HG02981 (cell line): ENCODE measurements at regions not wholly inside any gene's neighbourhood (a gene's known extent, or its start where the extent isn't known, plus 50 kb on each side); places are given as distances from the start of the nearest gene placed in this dataset.
"Not testable (repeated sequence)": the region's sequence is repeated elsewhere in the genome, so short reads cannot be mapped to it uniquely, and the experiment has no call there.

Experiments
- ATAC-seq: cut with Tn5 transposase; IDR thresholded peaks from one replicate; pipeline ENCODE4 v1.9.1; 2021; ENCODE audit warnings: mild to moderate bottlenecking, moderate library complexity; ENCODE audit not compliant: unreplicated experiment

DNA sequence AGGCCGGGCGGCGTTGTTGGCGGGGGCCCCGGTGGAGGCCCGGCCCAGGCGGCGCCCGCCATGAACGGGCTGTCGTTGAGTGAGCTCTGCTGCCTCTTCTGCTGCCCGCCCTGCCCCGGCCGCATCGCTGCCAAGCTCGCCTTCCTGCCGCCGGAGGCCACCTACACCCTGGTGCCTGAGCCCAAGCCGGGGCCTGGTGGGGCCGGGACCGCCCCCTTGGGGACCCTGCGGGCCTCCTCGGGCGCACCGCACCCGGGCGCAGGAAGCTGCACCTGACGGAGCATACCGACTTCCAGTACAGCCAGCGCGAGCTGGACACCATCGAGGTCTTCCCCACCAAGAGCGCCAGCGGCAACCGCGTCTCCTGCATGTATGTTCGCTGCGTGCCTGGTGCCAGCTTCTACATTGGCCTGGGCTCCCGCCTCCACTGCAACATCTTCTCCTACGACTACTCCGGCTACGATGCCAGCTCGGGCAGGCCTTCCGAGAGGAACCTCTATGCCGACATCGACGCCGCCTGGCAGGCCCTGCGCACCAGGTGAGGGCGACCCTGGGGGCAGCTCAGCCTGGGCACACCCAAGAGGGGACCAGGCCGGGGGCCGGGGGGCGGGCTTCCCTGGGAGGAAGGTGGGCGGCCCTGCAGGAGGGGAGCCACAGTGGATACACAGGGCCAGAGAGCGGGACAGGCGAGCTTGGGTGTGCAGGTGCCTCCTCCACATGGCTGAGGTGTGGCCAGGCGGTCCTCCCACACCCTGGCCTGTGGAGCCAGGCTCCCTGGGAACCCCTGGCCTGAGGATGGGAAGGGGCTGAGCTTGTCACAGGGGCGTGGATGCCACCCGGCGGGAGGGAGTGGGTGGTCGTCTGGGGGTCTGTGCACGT lies 201.6 kb downstream of the USP22 start:
- not testable (repeated sequence) for ATAC-seq

DNA sequence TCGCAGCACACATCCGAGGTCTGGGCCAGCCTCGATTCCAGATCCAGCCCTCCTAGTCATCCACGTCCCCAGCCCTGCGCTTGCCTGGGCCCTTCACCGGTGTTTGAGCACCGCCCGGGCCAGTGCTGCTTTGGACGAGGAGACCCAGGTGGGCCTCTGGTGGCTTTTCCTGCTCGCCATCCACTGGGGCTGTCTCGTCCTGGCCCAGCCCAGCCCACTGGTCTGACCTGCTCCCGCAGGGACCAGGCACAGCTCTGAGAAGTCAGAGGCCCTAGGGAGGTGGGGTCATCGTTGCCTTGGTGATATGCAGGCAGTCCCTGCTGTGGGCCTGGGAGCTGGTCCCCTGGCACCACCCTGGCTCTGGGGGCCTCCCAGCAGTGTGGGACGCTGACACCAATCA lies 200.8 kb downstream of the USP22 start:
- ATAC-seq = not testable (repeated sequence)

DNA sequence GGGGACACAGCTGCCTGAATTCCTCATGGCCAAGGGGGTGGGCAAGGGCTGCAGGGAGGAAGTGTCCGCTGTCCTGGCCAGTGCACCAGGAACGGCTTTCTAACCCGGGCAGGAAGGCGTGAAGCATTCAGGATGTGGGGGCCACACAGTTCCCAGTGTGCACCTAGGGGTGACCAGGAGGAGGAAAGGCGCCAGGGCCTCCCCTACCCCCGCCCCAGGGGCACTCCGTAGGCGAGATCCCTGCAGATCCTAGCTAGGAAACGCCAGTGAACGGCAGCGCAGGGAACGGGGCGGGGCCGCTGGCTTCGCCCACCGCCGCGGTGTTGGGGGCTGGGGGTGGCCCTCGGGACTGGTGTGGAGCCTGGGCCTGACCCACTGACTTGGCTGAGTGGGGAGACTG lies 199.6 kb downstream of the USP22 start:
- not testable (repeated sequence) for ATAC-seq

DNA sequence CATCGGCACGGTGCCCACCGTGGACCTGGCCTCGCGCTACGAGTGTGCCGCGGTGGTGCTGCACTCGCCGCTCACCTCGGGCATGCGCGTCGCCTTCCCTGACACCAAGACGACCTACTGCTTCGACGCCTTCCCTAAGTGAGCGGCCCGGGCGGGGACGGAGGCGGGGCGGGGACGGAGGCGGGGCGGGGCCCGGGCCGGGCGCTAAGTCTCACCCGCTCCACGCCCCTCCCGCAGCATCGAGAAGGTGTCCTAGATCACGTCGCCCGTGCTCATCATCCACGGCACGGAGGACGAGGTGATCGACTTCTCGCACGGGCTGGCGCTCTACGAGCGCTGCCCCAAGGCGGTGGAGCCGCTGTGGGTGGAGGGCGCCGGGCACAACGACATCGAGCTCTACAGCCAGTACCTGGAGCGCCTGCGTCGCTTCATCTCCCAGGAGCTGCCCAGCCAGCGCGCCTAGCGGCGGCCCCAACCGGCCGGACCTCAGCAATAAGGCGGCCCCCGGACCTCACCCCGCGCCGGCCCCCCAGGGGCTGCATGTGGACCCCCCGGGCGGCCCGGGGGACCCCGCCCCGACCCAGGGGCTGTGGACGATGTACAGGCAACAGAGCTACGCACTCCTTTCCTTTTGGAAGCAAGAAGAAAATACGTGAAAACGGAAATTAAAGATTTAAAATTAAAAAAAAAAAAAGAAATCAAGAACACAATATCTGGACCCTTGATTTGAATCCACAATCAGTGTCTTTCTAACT lies 198.8 kb downstream of the USP22 start:
- not testable (repeated sequence) for ATAC-seq

DNA sequence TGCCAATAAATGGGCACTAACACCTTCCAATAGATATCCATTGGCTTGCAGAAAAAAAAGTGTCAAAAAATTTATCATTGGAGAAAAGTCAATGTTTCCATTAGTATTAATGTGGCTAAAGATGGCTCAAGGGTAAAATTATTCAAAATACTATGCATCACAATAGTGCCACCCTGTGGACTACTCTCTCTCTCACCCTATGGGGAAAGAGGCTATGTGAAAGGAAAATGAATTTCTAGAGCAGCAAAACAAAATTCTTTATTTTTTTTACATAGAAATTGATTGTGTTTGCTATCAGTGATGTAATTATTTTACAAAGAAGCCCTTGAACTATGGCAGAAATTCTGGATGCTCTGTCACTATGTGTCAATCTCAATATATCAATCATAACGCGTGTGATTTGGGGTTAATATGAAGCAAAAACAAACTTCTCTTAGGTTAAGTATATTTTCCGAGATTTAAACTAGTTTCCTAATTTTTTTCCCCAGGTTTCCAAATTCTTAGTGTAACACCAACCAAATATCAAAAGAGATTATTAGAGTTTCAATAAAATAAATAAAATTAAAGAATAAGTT lies 193.9 kb downstream of the USP22 start:
- ATAC-seq = not testable (repeated sequence)

DNA sequence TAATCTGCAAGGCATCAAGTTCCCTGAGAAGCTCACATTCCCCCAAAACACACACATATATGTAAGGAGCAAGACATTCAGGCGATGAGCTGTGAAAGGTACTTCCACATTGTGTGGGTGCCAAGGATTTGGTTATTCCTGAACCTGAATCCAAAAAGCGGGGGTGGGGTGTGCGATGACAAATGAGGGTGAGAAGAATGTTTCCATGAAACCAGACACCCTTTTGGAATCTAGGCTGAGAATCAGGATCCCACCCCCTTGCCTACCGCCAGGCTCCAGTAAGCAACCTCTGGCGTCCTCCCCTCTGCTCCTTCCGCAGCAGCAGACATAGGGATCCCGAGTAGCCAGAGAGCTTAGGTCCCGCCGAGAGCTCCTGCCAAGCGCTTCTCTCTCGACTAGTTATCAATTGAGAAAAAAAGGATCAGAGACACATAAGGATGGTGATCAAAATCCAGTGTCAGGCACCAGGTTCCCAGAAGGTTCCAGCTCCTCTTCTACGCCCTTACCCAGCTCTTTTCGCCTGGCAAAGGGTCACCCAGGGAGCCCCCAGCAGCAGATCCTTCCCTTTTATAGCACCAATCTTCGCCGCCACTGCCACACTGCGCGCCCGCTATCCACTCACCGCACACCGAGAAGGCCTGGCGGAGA lies 191.1 kb downstream of the USP22 start:
- ATAC-seq = not testable (repeated sequence)

DNA sequence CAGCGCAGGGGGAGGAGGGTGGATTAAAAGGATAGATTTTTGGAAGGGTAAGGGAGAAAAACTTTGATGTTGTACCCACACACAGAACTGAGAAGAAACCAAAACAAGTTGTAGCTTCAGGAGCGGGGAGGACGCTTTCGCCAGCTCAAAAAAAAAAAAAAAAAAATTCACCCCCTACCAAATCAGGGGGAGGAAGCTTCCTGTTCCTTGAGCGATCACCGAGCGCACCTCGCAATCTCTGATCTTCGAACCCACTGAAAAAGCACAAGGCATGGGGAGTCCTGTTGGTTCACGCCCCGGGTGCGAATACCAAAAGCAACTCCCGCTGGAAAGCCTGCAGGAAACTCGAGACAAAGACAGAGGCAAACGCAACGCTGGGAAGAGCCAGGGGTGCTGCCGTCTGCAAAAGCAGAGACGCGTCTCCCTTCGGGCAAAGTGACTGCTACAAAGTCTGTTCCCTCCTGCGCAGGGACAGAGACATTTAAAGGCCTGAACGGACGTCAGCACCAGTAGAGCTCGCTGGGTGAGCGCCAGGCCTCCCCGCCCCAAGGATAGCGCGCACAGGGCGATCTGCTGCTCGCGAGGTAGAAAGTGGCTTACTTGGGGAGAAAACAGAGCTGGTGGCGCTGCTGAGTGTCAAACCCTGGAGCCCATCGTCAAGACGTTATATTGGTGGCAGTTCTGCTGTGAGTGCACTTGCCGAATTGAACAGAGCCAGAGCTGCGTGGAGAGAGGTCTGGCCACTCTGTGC lies 190.4 kb downstream of the USP22 start:
- no peak for ATAC-seq

DNA sequence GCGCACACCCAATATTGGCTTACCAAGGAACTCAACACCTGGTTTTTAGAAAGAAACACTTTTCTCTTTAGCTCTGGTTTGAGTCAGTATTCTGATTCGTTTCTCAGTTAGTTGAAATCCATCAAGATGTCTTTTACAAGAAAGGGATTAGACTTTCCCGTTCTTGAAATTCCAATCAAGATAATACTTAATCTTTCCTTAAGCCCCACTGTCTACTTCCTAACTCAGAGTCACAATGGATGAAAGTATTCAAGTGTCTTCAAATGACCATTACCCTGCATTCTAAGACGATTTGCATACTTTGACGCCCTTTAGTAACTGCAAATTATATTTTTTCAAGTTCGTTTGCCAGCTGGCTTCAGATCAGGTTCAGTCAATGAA lies 189.8 kb downstream of the USP22 start:
- no peak for ATAC-seq

DNA sequence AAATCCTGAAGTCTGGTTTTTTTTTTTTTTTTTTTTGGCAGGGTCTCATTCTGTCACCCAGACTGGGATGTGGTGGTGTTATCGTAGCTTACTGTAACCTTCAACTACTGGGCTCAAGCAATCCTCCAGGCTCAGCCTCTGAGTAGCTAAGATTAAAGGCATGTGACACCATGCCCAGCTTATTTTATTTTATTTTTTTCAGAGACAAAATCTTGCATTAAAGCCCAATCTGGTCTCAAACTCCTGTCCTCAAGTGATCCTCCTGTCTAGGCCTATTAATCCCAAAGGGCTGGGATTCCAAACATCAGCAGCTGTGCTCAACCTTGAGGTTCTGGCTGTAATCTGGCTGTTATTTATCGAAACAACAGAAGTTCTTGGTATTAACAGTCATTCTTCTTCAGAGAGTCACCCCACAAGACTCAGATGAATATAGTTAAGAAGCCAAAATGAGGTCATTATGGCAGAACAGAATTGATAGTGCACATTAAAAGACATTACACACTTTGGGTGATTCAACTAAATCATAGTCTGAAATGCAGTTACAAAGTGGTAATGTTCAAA lies 186.8 kb downstream of the USP22 start:
- ATAC-seq = not testable (repeated sequence)

DNA sequence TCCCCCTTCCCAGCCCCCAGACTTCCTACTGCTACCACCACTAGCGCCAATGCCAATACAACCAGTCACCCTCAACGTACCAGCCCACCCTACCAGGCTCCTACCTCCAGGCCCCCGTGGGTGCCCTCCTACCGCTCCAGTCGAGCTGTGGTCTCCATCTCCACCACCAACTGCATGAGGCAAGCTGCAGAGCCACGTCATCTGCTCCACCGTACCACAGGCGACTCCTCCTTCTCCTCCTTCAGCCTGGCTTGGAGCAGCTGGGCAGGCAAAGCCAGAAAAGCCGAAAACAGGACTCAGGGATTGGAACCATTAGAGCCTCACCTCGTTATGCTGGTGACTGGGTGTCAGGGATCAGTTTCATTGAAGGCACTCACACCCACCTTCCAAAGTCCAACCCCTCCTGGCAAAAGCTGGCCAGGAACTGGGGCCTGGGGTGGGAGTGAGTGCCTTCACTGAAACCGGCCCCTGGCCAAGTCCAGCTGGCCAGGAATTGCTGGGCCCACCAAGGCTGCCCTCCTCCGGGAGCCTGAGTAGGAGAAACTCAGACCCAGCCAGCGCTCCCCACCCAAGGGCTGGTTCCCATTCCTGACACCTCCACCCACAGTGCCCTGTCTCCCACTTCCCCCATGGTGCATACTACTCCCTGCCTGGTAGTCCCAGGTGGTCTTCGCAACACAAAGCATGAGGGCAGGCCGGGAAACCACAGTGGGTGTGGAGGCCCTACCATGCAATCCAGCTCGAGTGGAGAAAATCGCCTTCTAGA lies 176.2 kb downstream of the USP22 start:
- not testable (repeated sequence) for ATAC-seq

DNA sequence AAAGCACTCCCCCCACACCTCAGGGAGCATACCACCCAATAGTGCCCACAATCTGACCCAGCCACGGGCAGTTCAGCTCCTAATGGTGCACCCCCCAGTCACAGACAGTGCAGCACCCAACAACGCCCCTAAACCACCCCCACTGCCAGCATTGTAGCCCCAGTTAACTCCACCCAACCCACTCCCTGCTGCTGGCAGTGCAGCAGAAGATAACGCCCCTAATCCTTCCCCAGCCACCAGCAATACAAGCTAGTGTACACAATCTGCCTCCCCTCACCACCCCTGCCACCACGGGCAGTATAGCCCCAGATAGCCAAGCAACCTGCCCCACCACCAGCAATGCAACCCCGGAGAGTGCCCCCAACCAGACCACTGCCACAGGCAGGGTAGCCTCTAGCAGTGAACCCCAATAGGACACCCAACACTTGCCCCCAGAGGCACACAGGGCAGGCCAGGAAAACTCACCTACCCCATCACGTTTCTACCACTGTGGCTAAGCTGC lies 175.3 kb downstream of the USP22 start:
- not testable (repeated sequence) for ATAC-seq

DNA sequence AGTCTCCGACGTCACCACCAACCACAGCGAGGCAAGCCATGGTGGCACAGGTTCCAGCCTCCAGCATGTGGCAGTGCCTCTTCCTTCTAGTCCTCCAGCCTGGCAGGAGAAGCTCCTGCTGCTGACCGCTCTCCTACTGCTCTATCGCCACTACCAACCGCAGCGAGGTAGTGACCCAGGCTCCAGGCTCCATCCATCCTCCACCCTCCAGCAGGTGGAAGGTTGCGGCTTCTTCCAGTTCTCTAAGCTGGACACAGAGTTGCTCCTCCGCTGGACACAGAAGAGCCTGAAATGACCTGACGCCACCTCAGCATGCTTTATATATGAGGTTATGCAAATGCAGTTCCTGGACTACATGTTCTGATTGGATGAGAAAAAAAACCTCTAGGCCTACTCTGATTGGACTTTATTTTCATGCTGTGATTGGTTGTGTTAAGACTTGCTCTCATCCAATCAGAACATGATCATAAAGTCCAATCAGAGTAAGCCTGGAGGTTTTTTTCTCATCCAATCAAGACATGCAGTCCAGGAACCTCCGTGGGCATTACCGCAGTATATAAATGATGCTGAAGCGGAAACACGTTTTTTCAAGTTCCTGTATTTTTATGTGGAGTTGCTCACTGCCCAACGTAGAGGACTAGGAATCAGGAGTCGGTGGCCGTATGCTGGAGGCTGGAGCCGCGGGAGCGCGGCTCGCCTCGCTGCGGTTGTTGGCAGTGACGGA lies 174.7 kb downstream of the USP22 start:
- ATAC-seq = not testable (repeated sequence)

DNA sequence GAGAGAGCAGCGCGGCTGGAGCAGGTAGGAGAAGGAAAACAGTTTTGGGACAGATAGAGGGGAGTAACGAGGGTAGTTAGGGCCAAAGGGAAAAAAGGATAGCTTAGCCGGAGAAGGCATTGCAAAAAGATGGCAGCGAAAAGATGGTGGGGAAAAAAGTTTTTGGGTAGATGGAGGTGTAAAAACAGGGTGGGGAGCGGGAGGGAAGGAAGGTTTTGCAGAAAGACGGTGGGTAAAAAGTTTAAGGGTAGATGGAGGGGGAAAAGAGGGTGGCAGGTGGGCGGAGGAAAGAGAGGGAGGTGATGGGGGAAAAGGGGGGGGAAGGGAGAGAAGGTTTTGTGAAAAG lies 174.2 kb downstream of the USP22 start:
- ATAC-seq = not testable (repeated sequence)

DNA sequence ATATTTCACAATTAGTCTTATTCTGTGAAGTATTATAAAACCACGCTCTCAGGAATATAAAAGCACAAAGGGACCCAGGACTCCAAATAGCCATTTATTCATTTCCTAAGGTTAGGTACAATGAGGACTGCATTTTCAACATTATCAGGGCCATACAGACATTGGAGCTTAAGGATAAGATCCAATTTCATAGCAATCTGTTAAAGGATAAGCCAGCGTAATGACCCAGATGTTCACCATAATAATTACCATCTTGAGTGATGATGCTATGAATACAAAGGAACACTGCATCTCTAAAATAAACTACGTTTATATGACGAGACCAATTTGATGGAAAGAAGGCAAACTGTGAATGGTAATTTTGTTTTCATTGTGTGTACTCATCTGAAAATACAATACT lies 169.6 kb downstream of the USP22 start:
- not testable (repeated sequence) for ATAC-seq

DNA sequence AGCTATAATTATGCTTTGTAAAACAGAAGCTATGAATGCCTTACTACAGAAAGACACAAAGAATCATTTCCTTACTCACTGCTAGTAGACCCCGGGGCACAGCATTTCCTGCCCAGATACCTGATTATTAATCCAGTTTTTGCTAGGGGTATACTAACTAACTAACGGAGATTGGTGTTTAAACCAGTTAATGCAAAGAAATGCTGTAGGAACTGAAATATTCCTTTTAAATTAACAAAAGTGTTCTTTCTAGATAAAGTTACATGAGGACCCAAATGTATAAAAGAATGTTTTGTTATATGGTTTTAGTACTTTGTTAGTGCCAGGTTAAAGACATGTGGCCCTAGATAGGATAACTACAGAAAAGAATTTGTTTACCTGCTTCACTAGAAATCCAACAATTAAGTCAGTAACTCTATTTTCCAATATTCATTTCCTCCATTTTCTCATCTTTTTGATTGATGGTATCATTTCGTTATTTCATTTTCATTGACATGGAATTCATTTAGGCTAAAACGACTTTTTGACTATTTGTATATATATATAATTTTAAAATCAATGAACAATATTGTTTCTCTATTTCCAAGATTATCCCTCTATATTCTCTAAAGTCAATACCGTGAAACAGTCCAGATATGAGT lies 169.0 kb downstream of the USP22 start:
- not testable (repeated sequence) for ATAC-seq

DNA sequence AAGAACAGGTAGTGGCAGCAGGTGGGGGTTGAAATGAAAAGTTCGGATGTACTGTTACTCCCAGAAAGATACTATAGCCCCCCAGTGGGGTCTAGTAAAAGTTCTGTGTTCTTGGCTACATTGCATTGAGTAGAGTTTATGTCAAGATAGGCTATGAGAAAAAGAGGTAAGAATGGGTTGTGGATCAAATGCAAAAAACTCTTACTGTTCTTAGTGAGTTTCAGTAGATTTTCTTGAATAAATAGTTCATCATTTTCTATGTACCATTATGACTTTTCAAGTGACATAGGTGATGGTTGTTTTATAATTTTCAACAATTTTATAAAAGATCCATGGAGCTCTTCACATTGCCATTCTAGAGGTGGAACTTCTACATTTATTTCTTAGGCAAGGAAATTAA lies 165.4 kb downstream of the USP22 start:
- not testable (repeated sequence) for ATAC-seq

DNA sequence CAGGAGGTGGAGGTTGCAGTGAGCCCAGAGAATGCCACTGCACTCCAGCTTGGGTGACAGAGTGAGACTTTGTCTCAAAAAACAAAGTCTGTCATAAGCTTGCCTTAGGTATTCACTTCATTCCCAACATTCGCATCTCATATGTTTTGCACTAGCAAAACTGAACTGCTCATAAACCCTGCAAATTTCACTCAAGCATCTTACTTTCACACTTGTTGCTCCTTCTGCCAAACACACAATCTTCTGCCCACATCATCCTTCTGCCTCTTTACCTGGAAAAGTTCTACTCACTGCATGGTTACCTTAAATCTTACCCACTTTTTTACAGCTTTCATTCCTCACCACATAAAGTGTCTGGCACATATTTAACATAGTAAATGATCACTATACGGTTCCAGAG lies 152.5 kb downstream of the USP22 start:
- ATAC-seq = no peak

DNA sequence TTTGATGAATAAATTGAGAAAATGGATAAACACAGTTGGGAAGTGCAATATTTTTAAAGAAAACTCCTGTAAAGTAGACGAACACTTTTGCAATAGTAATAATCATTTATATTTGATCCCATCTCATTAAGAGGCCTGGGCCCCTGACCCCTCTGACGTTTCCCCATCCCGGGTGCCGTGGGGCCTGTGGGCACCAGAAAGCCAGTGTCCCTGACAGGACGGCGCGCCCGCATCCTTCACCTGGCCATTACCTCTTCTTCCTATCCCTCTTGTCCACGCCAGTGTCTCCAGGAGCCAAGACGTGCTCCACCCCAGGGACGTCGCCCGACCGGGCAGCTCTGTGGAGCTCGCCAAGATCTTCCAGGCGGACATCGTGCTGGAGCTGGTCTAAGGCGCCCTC lies 147.4 kb downstream of the USP22 start:
- not testable (repeated sequence) for ATAC-seq
